SU-DHL-6 (cell line): ENCODE measurements at regions not wholly inside any gene's neighbourhood (a gene's known extent, or its start where the extent isn't known, plus 50 kb on each side); places are given as distances from the start of the nearest gene placed in this dataset.

ENCODE experiments used
- H2AFZ ChIP-seq: fragments of 200-600 bp; sonication (generic); 2 replicates; pipeline ENCODE4 v1.6.1; 2014; ENCODE audit warnings: low read depth, mild to moderate bottlenecking, moderate library complexity, mixed read lengths, antibody characterized with exemption, low read length; ENCODE audit not compliant: severe bottlenecking
- H3F3A ChIP-seq: fragments of 200-600 bp; shearing (Covaris generic); 2 replicates; pipeline ENCODE4 v1.6.0; 2016; ENCODE audit warnings: antibody characterized with exemption, mild to moderate bottlenecking; ENCODE audit not compliant: insufficient read depth
- H3K27ac ChIP-seq: fragments of 200-600 bp; sonication (generic); 2 replicates; pipeline ENCODE4 v1.5.1; 2016; ENCODE audit warnings: low read depth, mild to moderate bottlenecking, low read length, moderate library complexity, mixed read lengths
- H3K27me3 ChIP-seq: fragments of 200-600 bp; sonication (generic), shearing (Covaris generic); 2 replicates; pipeline ENCODE4 v1.6.0; 2014; ENCODE audit warnings: mild to moderate bottlenecking, low read length
- H3K36me3 ChIP-seq: fragments of 200-600 bp; sonication (generic); 2 replicates; pipeline ENCODE4 v1.6.1; 2014; ENCODE audit warnings: mild to moderate bottlenecking, low read length, mixed read lengths
- H3K4me2 ChIP-seq: fragments of 300-600, 200-600 bp; shearing (Covaris generic), sonication (generic); 2 replicates; pipeline ENCODE4 v1.6.0; 2014; ENCODE audit warnings: low read length, low read depth, mild to moderate bottlenecking; ENCODE audit not compliant: poor library complexity, severe bottlenecking
- H3K4me3 ChIP-seq: fragments of 200-600 bp; sonication (generic); 2 replicates; pipeline ENCODE4 v1.5.1; 2014; ENCODE audit warnings: antibody characterized with exemption, low read length, mild to moderate bottlenecking, mixed read lengths; ENCODE audit not compliant: insufficient read depth, poor library complexity, severe bottlenecking
- H3K79me2 ChIP-seq: fragments of 200-600 bp; sonication (generic); 2 replicates; pipeline ENCODE4 v1.6.1; 2014; ENCODE audit warnings: mild to moderate bottlenecking, low read length, moderate library complexity; ENCODE audit not compliant: insufficient read depth
- H3K9ac ChIP-seq: fragments of 200-600 bp; sonication (generic); 2 replicates; pipeline ENCODE4 v1.7.0; 2014; ENCODE audit warnings: mild to moderate bottlenecking, low read length
- H3K9me2 ChIP-seq: fragments of 200-600 bp; sonication (generic); replicated peaks from 2 replicates; pipeline ENCODE4 v1.6.1; 2014; ENCODE audit warnings: low read length; ENCODE audit not compliant: insufficient read depth
- H3K9me3 ChIP-seq: fragments of 200-600 bp; sonication (generic); 2 replicates; pipeline ENCODE4 v1.6.1; 2014; ENCODE audit warnings: low read length, mixed read lengths; ENCODE audit not compliant: insufficient read depth
- H4K20me1 ChIP-seq: fragments of 200-600 bp; sonication (generic); 2 replicates; pipeline ENCODE4 v1.6.1; 2014; ENCODE audit warnings: low read depth, mild to moderate bottlenecking, antibody characterized with exemption, low read length, moderate library complexity, mixed read lengths
- CTCF ChIP-seq: fragments of 200-600 bp; sonication (generic); IDR thresholded peaks from one replicate; pipeline ENCODE4 v1.5.1; 2017; ENCODE audit warnings: antibody characterized with exemption, mild to moderate bottlenecking, low read length, moderate library complexity; ENCODE audit not compliant: insufficient read depth, poor library complexity, severe bottlenecking
- EZH2phosphoT487 ChIP-seq: fragments of 200-600 bp; sonication (generic), shearing (Covaris generic); conservative IDR thresholded peaks from 2 replicates; pipeline ENCODE4 v1.6.1; 2018; ENCODE audit warnings: mild to moderate bottlenecking, antibody characterized with exemption, low read length, moderate library complexity, mixed read lengths

- no peak overlapping the region for H3K27ac ChIP-seq
- no peaks in the 10 kb centered on the region for H4K20me1 ChIP-seq
- TF ChIP-seq EZH2phosphoT487 (no peak), CTCF (no peak)
- no peaks in the 10 kb centered on the region for H3K9me3 ChIP-seq
- no peak overlapping the region for H3K4me3 ChIP-seq
- H3F3A ChIP-seq: no peaks in the 10 kb centered on the region
- no peaks in the 10 kb centered on the region for H3K27me3 ChIP-seq
- no peaks in the 10 kb centered on the region for H3K9me2 ChIP-seq
- no peak overlapping the region for H3K9ac ChIP-seq
- no peak overlapping the region for H2AFZ ChIP-seq
- H3K36me3 ChIP-seq: no peaks in the 10 kb centered on the region
- no peaks in the 10 kb centered on the region for H3K79me2 ChIP-seq
- no peak overlapping the region for H3K4me2 ChIP-seq
Observed at GRCh38 chr5:125715216-125715615, 708.0 kb upstream of the GRAMD2B start.

GRCh38 chr5:125717209-125717608 lies 706.0 kb upstream of the GRAMD2B start:
- TF ChIP-seq EZH2phosphoT487: no peak
- TF ChIP-seq CTCF: no peak
- no peaks in the 10 kb centered on the region for H3K9me2 ChIP-seq
- no peak overlapping the region for H3K9ac ChIP-seq
- H3K4me3 ChIP-seq: no peak overlapping the region
- H3K4me2 ChIP-seq: no peak overlapping the region
- H3K79me2 ChIP-seq: no peaks in the 10 kb centered on the region
- H4K20me1 ChIP-seq: no peaks in the 10 kb centered on the region
- no peak overlapping the region for H2AFZ ChIP-seq
- H3K9me3 ChIP-seq: no peaks in the 10 kb centered on the region
- H3K27me3 ChIP-seq: no peaks in the 10 kb centered on the region
- no peak overlapping the region for H3K27ac ChIP-seq
- no peaks in the 10 kb centered on the region for H3F3A ChIP-seq
- no peaks in the 10 kb centered on the region for H3K36me3 ChIP-seq

GRCh38 chr5:125719681-125720347 lies 703.4 kb upstream of the GRAMD2B start:
- Histone ChIP-seq H3K4me2 (no peak overlapping the region), H3K4me3 (no peak overlapping the region), H3K27ac (no peak overlapping the region), H4K20me1 (no peaks in the 10 kb centered on the region), H3F3A (no peaks in the 10 kb centered on the region), H3K36me3 (no peaks in the 10 kb centered on the region), H3K9me2 (no peaks in the 10 kb centered on the region), H3K27me3 (no peaks in the 10 kb centered on the region), H2AFZ (no peak overlapping the region), H3K9me3 (no peaks in the 10 kb centered on the region), H3K79me2 (no peaks in the 10 kb centered on the region), H3K9ac (no peak overlapping the region)
- no peak for TF ChIP-seq EZH2phosphoT487
- TF ChIP-seq CTCF: no peak
